Testis (tissue), 2 donors: ENCODE measurements at regions not wholly inside any gene's neighbourhood (a gene's known extent, or its start where the extent isn't known, plus 50 kb on each side); places are given as distances from the start of the nearest gene placed in this dataset.

ENCODE experiments used
- DNase-seq: peaks from one replicate; pipeline ENCODE4 v3.0.0-alpha.2; 2019
- H3K27ac ChIP-seq, 2 donors: fragments of 200-600 bp; sonication (generic); one replicate each; pipeline ENCODE4 v1.5.1; 2019
- H3K27me3 ChIP-seq: fragments of 200-600 bp; sonication (generic); one replicate; pipeline ENCODE4 v1.5.1; 2019
- H3K36me3 ChIP-seq: fragments of 200-600 bp; sonication (generic); one replicate; pipeline ENCODE4 v1.5.1; 2017; ENCODE audit warnings: low read depth; ENCODE audit errors: missing control alignments
- H3K4me1 ChIP-seq: fragments of 200-600 bp; sonication (generic); one replicate; pipeline ENCODE4 v1.5.1; 2019
- H3K4me3 ChIP-seq, 2 donors: fragments of 200-600 bp; sonication (generic); one replicate each; pipeline ENCODE4 v1.5.1; 2017 to 2019
- H3K9me3 ChIP-seq: fragments of 200-600 bp; sonication (generic); one replicate; pipeline ENCODE4 v1.5.1; 2017
- POLR2A ChIP-seq: fragments of 450-650 bp; IDR thresholded peaks from one replicate; pipeline ENCODE4 v1.6.1; 2017; ENCODE audit warnings: antibody characterized with exemption, mild to moderate bottlenecking, moderate library complexity
- WGBS, 2 donors: methylation state at CpG; one replicate each; pipeline ENCODE4 v1.1.5; 2018; 5-methylcytosine and 5-hydroxymethylcytosine counted together
- intact Hi-C: fragments of 100-400 bp; cut with DNase I; formaldehyde crosslinking; loops from one replicate; pipeline ENCODE4 v1.15.1; 2023; ENCODE audit warnings: low total_unique reads
- TF ChIP-seq, protein P1 (sequence below), 3 experiments: fragments of 450-650 bp in 2 of 3; fragments of 200-600 bp in 1 of 3; sonication (generic) in 1 of 3; IDR thresholded peaks; one replicate each; pipeline ENCODE4 v1.5.1; 2016 to 2019; ENCODE audit warnings: antibody characterized with exemption in 3 of 3, mild to moderate bottlenecking in 2 of 3, moderate library complexity in 1 of 3

DNA sequence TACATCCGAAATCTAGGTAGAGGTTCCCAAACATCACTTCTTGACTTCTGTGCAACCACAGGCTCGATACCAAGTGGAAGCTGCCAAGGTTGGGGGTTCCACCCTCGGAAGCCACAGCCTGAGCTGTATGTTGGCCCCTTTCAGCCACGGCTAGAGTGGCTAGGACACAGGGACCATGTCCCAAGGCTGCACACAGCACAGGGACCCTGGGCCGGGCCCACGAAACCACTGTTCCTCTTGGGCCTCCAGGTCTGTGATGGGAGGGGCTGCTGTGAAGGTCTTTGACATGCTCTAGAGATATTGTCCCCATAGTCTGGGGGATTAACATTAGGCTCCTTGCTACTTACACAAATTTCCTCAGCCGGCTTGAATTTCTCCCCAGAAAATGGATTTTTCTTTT, 460.6 kb downstream of the ISL1 start:
- TF ChIP-seq POLR2A = no peak
- TF ChIP-seq, protein P1, sequence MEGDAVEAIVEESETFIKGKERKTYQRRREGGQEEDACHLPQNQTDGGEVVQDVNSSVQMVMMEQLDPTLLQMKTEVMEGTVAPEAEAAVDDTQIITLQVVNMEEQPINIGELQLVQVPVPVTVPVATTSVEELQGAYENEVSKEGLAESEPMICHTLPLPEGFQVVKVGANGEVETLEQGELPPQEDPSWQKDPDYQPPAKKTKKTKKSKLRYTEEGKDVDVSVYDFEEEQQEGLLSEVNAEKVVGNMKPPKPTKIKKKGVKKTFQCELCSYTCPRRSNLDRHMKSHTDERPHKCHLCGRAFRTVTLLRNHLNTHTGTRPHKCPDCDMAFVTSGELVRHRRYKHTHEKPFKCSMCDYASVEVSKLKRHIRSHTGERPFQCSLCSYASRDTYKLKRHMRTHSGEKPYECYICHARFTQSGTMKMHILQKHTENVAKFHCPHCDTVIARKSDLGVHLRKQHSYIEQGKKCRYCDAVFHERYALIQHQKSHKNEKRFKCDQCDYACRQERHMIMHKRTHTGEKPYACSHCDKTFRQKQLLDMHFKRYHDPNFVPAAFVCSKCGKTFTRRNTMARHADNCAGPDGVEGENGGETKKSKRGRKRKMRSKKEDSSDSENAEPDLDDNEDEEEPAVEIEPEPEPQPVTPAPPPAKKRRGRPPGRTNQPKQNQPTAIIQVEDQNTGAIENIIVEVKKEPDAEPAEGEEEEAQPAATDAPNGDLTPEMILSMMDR (IDR thresholded peaks at IDR 0.05) = no peak
- no peaks in the 10 kb centered on the region for H3K27me3 ChIP-seq
- H3K4me3 ChIP-seq = no peak overlapping the region
- intact Hi-C loops = no loop called here
- 61 to 82% methylated on average over 7 of the region's 7 CpGs for WGBS, 2 donors
- H3K27ac ChIP-seq = no peak overlapping the region
- DNase-seq = no peak
- H3K9me3 ChIP-seq = no peaks in the 10 kb centered on the region
- no peaks in the 10 kb centered on the region for H3K4me1 ChIP-seq
- no peaks in the 10 kb centered on the region for H3K36me3 ChIP-seq

DNA sequence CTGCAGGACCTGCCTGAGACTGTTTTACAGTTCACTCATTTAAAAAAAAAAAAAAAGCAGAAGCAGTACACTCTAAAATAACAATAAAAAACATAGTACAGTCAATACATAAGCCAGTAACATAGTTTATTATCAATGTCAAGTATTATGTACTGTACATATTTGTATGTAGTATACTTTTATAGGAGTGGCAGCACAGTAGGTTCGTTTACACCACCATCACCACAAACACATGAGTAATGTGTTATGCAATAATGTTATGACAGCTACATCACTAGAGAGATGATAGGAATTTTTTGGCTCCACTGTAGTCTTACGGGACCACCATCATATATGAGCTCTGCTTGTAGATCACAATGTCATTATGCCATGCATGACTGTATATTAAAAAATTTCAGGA, 462.8 kb downstream of the ISL1 start:
- Histone ChIP-seq H3K4me3 (no peak overlapping the region), H3K4me1 (no peaks in the 10 kb centered on the region), H3K9me3 (no peaks in the 10 kb centered on the region), H3K27me3 (no peaks in the 10 kb centered on the region), H3K27ac (no peak overlapping the region), H3K36me3 (no peaks in the 10 kb centered on the region)
- TF ChIP-seq, protein P1 (IDR thresholded peaks at IDR 0.05) = no peak
- TF ChIP-seq POLR2A = no peak
- 88 to 93% methylated on average over 2 of the region's 2 CpGs for WGBS, 2 donors
- no peak for DNase-seq
- intact Hi-C loops = no loop called here

DNA sequence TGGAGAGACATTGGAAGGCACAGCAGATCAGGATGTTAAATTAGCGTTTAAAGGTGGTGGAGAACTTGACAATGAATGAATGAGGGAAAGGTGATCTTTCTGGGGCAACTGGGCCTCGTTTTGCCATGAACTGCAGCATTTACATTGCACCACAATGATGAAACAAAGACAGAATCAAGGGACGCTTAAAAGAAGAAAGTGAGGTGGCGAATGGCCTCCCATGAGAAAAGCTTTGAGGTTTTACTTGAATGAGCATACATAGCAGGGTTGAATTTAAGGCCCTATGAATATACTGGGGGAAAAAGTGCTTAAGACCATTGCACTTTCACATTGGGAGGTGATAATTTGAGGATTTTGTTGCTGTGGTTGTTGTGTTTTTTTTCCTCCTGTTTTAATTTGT, 476.4 kb downstream of the ISL1 start:
- WGBS, 2 donors = 62 to 73% methylated on average over 4 of the region's 4 CpGs
- intact Hi-C loops = no loop called here
- no peak for DNase-seq
- Histone ChIP-seq H3K9me3 (no peaks in the 10 kb centered on the region), H3K27me3 (no peaks in the 10 kb centered on the region), H3K36me3 (no peaks in the 10 kb centered on the region), H3K27ac (no peak overlapping the region), H3K4me1 (no peaks in the 10 kb centered on the region), H3K4me3 (no peak overlapping the region)
- TF ChIP-seq, protein P1 (IDR thresholded peaks at IDR 0.05) = no peak
- TF ChIP-seq POLR2A = no peak

DNA sequence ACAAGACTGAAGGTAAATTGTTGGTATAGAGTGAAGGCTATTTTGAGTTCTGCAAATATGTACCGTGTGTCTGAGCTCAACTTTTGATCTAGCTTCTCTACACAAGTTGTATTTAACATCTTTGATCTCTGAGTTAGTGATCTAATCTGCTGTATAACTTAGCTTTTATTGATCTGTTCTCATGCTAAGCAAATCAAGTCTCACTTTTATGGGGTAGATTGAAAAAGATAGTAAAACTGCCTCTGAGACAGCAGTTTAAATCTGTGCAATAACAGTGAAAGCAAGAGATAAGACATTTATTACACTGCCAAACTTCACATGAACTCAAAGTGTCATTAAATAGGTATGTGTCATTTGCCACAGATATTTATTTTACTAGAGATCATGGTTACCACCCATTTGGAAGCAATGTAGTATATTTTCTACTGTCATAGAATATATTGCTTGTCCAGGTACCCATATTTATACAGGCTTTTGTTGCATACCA, 477.3 kb downstream of the ISL1 start:
- no peaks in the 10 kb centered on the region for H3K27me3 ChIP-seq
- no peak for TF ChIP-seq POLR2A
- TF ChIP-seq, protein P1 (IDR thresholded peaks at IDR 0.05) = no peak
- no peak overlapping the region for H3K4me3 ChIP-seq
- H3K9me3 ChIP-seq = no peaks in the 10 kb centered on the region
- 65 to 67% methylated on average over 1 of the region's 1 CpG for WGBS, 2 donors
- no peaks in the 10 kb centered on the region for H3K36me3 ChIP-seq
- H3K27ac ChIP-seq = no peak overlapping the region
- DNase-seq = no peak
- no peaks in the 10 kb centered on the region for H3K4me1 ChIP-seq
- intact Hi-C loops = no loop called here

DNA sequence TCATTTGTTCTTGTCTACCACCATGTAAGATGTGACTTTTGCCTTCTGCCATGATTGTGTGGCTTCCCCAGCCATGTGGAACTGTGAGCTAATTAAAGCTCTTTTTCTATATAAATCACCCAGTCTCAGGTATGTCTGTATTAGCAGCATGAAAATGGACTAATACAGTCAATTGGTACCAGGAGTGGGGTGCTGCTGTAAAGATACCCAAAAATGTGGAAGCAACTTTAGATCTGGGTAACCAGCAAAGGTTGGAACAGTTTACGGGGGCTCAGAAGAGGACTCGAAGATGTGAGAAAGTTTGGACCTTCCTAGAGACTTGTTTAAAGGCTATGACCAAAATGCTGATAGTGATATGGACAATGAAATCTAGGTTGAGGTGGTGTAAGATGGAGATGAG, 488.9 kb downstream of the ISL1 start:
- Histone ChIP-seq H3K4me3 (no peak overlapping the region), H3K4me1 (no peaks in the 10 kb centered on the region), H3K36me3 (no peaks in the 10 kb centered on the region), H3K27me3 (no peaks in the 10 kb centered on the region), H3K9me3 (no peaks in the 10 kb centered on the region), H3K27ac (no peak overlapping the region)
- no peak for DNase-seq
- WGBS, 2 donors = 87 to 95% methylated on average over 2 of the region's 2 CpGs
- intact Hi-C loops = no loop called here
- TF ChIP-seq POLR2A = no peak
- TF ChIP-seq, protein P1 (IDR thresholded peaks at IDR 0.05) = no peak
